ENCODE measurements at regions not wholly inside any gene's neighbourhood (a gene's known extent, or its start where the extent isn't known, plus 50 kb on each side); places are given as distances from the start of the nearest gene placed in this dataset.

GRCh38 chr1:94656967-94657366 is 115.4 kb upstream of the F3 start:
- H3K9me3 ChIP-seq (ENCODE audit: control insufficient read depth, low read length) = no peaks in the 10 kb centered on the region
- no peaks in the 10 kb centered on the region for H3K36me3 ChIP-seq (ENCODE audit: control insufficient read depth, insufficient read depth, low read length)
- H3K27ac Mint-ChIP-seq = peak overlapping the region; percentile 74
- peaks cover 2% of the 10 kb centered on the region for H3K36me3 Mint-ChIP-seq (ENCODE audit: low read depth)
- H3K27me3 Mint-ChIP-seq (ENCODE audit: insufficient read depth) = no peaks in the 10 kb centered on the region
- H3K4me3 Mint-ChIP-seq = no peak overlapping the region
- TF ChIP-seq, protein P1, sequence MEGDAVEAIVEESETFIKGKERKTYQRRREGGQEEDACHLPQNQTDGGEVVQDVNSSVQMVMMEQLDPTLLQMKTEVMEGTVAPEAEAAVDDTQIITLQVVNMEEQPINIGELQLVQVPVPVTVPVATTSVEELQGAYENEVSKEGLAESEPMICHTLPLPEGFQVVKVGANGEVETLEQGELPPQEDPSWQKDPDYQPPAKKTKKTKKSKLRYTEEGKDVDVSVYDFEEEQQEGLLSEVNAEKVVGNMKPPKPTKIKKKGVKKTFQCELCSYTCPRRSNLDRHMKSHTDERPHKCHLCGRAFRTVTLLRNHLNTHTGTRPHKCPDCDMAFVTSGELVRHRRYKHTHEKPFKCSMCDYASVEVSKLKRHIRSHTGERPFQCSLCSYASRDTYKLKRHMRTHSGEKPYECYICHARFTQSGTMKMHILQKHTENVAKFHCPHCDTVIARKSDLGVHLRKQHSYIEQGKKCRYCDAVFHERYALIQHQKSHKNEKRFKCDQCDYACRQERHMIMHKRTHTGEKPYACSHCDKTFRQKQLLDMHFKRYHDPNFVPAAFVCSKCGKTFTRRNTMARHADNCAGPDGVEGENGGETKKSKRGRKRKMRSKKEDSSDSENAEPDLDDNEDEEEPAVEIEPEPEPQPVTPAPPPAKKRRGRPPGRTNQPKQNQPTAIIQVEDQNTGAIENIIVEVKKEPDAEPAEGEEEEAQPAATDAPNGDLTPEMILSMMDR (conservative IDR thresholded peaks at IDR 0.05) = no peak
- no peak overlapping the region for H3K27ac ChIP-seq (ENCODE audit: low read depth, low read length)
- H3K27me3 ChIP-seq (ENCODE audit: control insufficient read depth, insufficient read depth, low read length, poor library complexity, severe bottlenecking) = no peaks in the 10 kb centered on the region
- 85% methylated on average over 2 of the region's 2 CpGs; no CpG with 5 or more reads in 1 of the 2 experiments for WGBS, 2 experiments (ENCODE audit: insufficient coverage in 1 of 2, insufficient read length in 1 of 2)
- peaks cover 61% of the 10 kb centered on the region for H3K4me1 Mint-ChIP-seq
- H3K4me1 ChIP-seq (ENCODE audit: control insufficient read depth, insufficient read depth, low read length) = peaks cover 32% of the 10 kb centered on the region
- H3K9me3 Mint-ChIP-seq = no peaks in the 10 kb centered on the region
- H3K4me3 ChIP-seq (ENCODE audit: low read length) = no peak overlapping the region
- H3K9ac ChIP-seq (ENCODE audit: extremely low read depth, low read length, poor library complexity, severe bottlenecking) = no peak overlapping the region
- no peak for DNase-seq

- Mint-ChIP-seq H3K4me1 (peaks cover 43% of the 10 kb centered on the region), H3K36me3 (ENCODE audit: low read depth) (peaks cover 2% of the 10 kb centered on the region), H3K27ac (peak overlapping the region; percentile 12), H3K4me3 (no peak overlapping the region), H3K27me3 (ENCODE audit: insufficient read depth) (no peaks in the 10 kb centered on the region), H3K9me3 (no peaks in the 10 kb centered on the region)
- no peaks in the 10 kb centered on the region for H3K36me3 ChIP-seq (ENCODE audit: control insufficient read depth, insufficient read depth, low read length)
- H3K4me3 ChIP-seq (ENCODE audit: low read length) = no peak overlapping the region
- 95 to 100% methylated on average over 1 to 4 of the region's 4 CpGs for WGBS, 2 experiments (ENCODE audit: insufficient coverage in 1 of 2, insufficient read length in 1 of 2)
- DNase-seq = peak; percentile 54
- TF ChIP-seq, protein P1 (conservative IDR thresholded peaks at IDR 0.05) = no peak
- peaks cover 19% of the 10 kb centered on the region for H3K4me1 ChIP-seq (ENCODE audit: control insufficient read depth, insufficient read depth, low read length)
- no peaks in the 10 kb centered on the region for H3K27me3 ChIP-seq (ENCODE audit: control insufficient read depth, insufficient read depth, low read length, poor library complexity, severe bottlenecking)
- no peak overlapping the region for H3K9ac ChIP-seq (ENCODE audit: extremely low read depth, low read length, poor library complexity, severe bottlenecking)
- no peaks in the 10 kb centered on the region for H3K9me3 ChIP-seq (ENCODE audit: control insufficient read depth, low read length)
- H3K27ac ChIP-seq (ENCODE audit: low read depth, low read length) = no peak overlapping the region
These were observed 113.4 kb upstream of the F3 start for GRCh38 chr1:94654919-94655318.

DNA sequence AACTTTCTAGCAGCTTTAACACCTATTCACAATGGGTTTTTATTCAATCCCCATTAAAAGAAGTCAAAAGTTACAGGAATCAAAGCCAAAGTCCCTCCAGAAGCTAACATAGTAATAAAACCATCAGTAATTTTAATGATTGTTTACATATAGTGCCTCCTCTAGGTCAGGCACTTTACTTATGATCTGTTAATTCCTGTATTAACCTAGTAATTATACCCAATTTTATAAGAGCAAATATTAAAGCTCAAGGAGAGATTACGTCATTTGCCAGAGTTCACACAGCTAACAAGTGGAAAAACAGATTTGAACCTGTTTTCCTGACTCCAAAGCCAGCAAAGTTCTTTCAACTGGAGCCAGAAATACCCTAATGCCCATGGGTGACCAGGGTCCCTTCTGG is 112.9 kb upstream of the F3 start:
- 97 to 100% methylated on average over 1 of the region's 1 CpG for WGBS, 2 experiments (ENCODE audit: insufficient coverage in 1 of 2, insufficient read length in 1 of 2)
- Histone ChIP-seq H3K4me3 (ENCODE audit: low read length) (no peak overlapping the region), H3K36me3 (ENCODE audit: control insufficient read depth, insufficient read depth, low read length) (no peaks in the 10 kb centered on the region), H3K27ac (ENCODE audit: low read depth, low read length) (no peak overlapping the region), H3K9ac (ENCODE audit: extremely low read depth, low read length, poor library complexity, severe bottlenecking) (no peak overlapping the region), H3K27me3 (ENCODE audit: control insufficient read depth, insufficient read depth, low read length, poor library complexity, severe bottlenecking) (no peaks in the 10 kb centered on the region), H3K9me3 (ENCODE audit: control insufficient read depth, low read length) (no peaks in the 10 kb centered on the region), H3K4me1 (ENCODE audit: control insufficient read depth, insufficient read depth, low read length) (peaks cover 19% of the 10 kb centered on the region)
- Mint-ChIP-seq H3K9me3 (no peaks in the 10 kb centered on the region), H3K36me3 (ENCODE audit: low read depth) (peaks cover 2% of the 10 kb centered on the region), H3K27me3 (ENCODE audit: insufficient read depth) (no peaks in the 10 kb centered on the region), H3K27ac (peak overlapping the region; percentile 12), H3K4me1 (peaks cover 39% of the 10 kb centered on the region), H3K4me3 (no peak overlapping the region)
- TF ChIP-seq, protein P1 (conservative IDR thresholded peaks at IDR 0.05) = no peak
- DNase-seq = no peak

Data from endodermal cell (in vitro differentiated cells).